DND-41 (cell line): ENCODE measurements at regions not wholly inside any gene's neighbourhood (a gene's known extent, or its start where the extent isn't known, plus 50 kb on each side); places are given as distances from the start of the nearest gene placed in this dataset.

Experiments
- ATAC-seq: fragments of 200-7000 bp; cut with Tn5 transposase; 3 replicates; pipeline ENCODE4 v1.9.1; 2021; ENCODE audit warnings: low read depth; ENCODE audit not compliant: insufficient read depth
- DNase-seq: peaks from one replicate; pipeline ENCODE4 v3.0.0-alpha.2; 2020
- H2AFZ ChIP-seq: 2 replicates; pipeline ENCODE4 v1.6.0; 2012; ENCODE audit warnings: low read depth, low read length
- H3K27ac ChIP-seq: 2 replicates; pipeline ENCODE4 v1.5.1; 2012; ENCODE audit warnings: low read length, inconsistent platforms
- H3K27me3 ChIP-seq: fragments of 200-600 bp; sonication (generic); 2 replicates; pipeline ENCODE4 v1.6.0; 2012; ENCODE audit warnings: low read length, mild to moderate bottlenecking, inconsistent platforms; ENCODE audit not compliant: insufficient read depth, poor library complexity
- H3K36me3 ChIP-seq: 2 replicates; pipeline ENCODE4 v1.5.1; 2012; ENCODE audit warnings: low read length, inconsistent platforms; ENCODE audit not compliant: insufficient read depth
- H3K4me1 ChIP-seq: 2 replicates; pipeline ENCODE4 v1.5.1; 2012; ENCODE audit warnings: mild to moderate bottlenecking, low read length; ENCODE audit not compliant: insufficient read depth
- H3K4me2 ChIP-seq: 2 replicates; pipeline ENCODE4 v1.6.0; 2012; ENCODE audit warnings: mild to moderate bottlenecking, moderate library complexity, low read length, inconsistent platforms; ENCODE audit not compliant: insufficient read depth
- H3K4me3 ChIP-seq, 2 experiments: fragments of 200-600 bp in 1 of 2; shearing (Covaris generic) in 1 of 2; 2 replicates each; pipeline ENCODE4 v1.5.1; 2012 to 2016; ENCODE audit warnings: inconsistent platforms in 2 of 2, low read length in 2 of 2, mild to moderate bottlenecking in 2 of 2, low read depth in 1 of 2, moderate library complexity in 1 of 2
- H3K79me2 ChIP-seq: 2 replicates; pipeline ENCODE4 v1.6.0; 2012; ENCODE audit warnings: low read length, inconsistent platforms; ENCODE audit not compliant: insufficient read depth
- H3K9ac ChIP-seq: 2 replicates; pipeline ENCODE4 v1.6.0; 2012; ENCODE audit warnings: low read depth, mild to moderate bottlenecking, inconsistent platforms, low read length, moderate library complexity
- H3K9me3 ChIP-seq: 2 replicates; pipeline ENCODE4 v1.5.1; 2012; ENCODE audit warnings: low read length, moderate library complexity, mild to moderate bottlenecking, inconsistent platforms; ENCODE audit not compliant: insufficient read depth, severe bottlenecking
- H4K20me1 ChIP-seq: 2 replicates; pipeline ENCODE4 v1.6.0; 2012; ENCODE audit warnings: low read length; ENCODE audit not compliant: insufficient read depth
- CTCF ChIP-seq: IDR thresholded peaks from 2 replicates; pipeline ENCODE4 v1.5.1; 2012; ENCODE audit warnings: borderline replicate concordance, low read length, moderate library complexity, mild to moderate bottlenecking; ENCODE audit not compliant: poor library complexity, severe bottlenecking; ENCODE audit errors: extremely low read depth
- EZH2 ChIP-seq: IDR thresholded peaks from 3 replicates; pipeline ENCODE4 v1.6.1; 2012; ENCODE audit warnings: borderline replicate concordance, low read depth, mild to moderate bottlenecking, moderate library complexity, low read length, inconsistent platforms; ENCODE audit not compliant: severe bottlenecking

- no peak overlapping the region for H3K9ac ChIP-seq
- H3K27ac ChIP-seq, result no peak overlapping the region
- H3K4me1 ChIP-seq, result no peaks in the 10 kb centered on the region
- H3K27me3 ChIP-seq, result no peaks in the 10 kb centered on the region
- H2AFZ ChIP-seq, result no peak overlapping the region
- ATAC-seq, result no peak
- no peaks in the 10 kb centered on the region for H3K79me2 ChIP-seq
- H3K4me2 ChIP-seq, result no peak overlapping the region
- no peaks in the 10 kb centered on the region for H3K36me3 ChIP-seq
- no peaks in the 10 kb centered on the region for H3K9me3 ChIP-seq
- no peaks in the 10 kb centered on the region for H4K20me1 ChIP-seq
- TF ChIP-seq CTCF, result no peak
- TF ChIP-seq EZH2, result no peak
- H3K4me3 ChIP-seq, result no peak overlapping the region
- no peak for DNase-seq
These were observed 146.9 kb upstream of the IL12A start for GRCh38 chr3:159841766-159842165.

- Histone ChIP-seq H3K4me2 (no peak overlapping the region), H3K36me3 (no peaks in the 10 kb centered on the region), H3K4me1 (no peaks in the 10 kb centered on the region), H3K4me3 (no peak overlapping the region), H3K9ac (no peak overlapping the region), H3K27me3 (no peaks in the 10 kb centered on the region), H4K20me1 (no peaks in the 10 kb centered on the region), H3K79me2 (no peaks in the 10 kb centered on the region), H3K27ac (no peak overlapping the region), H3K9me3 (no peaks in the 10 kb centered on the region), H2AFZ (no peak overlapping the region)
- TF ChIP-seq EZH2, result no peak
- no peak for TF ChIP-seq CTCF
- ATAC-seq, result no peak
- DNase-seq, result no peak
These were observed 144.6 kb upstream of the IL12A start for GRCh38 chr3:159843840-159844730.

- no peak overlapping the region for H2AFZ ChIP-seq
- no peak for TF ChIP-seq EZH2
- TF ChIP-seq CTCF, result no peak
These were observed 143.8 kb upstream of the IL12A start for GRCh38 chr3:159844801-159845261.

More at GRCh38 chr3:159844801-159845261, 143.8 kb upstream of the IL12A start:
- Histone ChIP-seq H3K27ac (no peak overlapping the region), H4K20me1 (no peaks in the 10 kb centered on the region), H3K27me3 (no peaks in the 10 kb centered on the region), H3K9ac (no peak overlapping the region), H3K4me1 (no peaks in the 10 kb centered on the region), H3K4me3 (no peak overlapping the region), H3K9me3 (no peaks in the 10 kb centered on the region), H3K4me2 (no peak overlapping the region), H3K79me2 (no peaks in the 10 kb centered on the region), H3K36me3 (no peaks in the 10 kb centered on the region)
- DNase-seq (no peak), ATAC-seq (no peak)
